K562 (cell line): ENCODE measurements at regions not wholly inside any gene's neighbourhood (a gene's known extent, or its start where the extent isn't known, plus 50 kb on each side); places are given as distances from the start of the nearest gene placed in this dataset.

Source experiments
- ATAC-seq: fragments of 200-7000 bp; cut with Tn5 transposase; 3 replicates; pipeline ENCODE4 v1.9.1; 2020; ENCODE audit warnings: moderate library complexity
- BruUV-seq: library from RNA; stranded (reverse); fragments of 400-500 nt; replicated peaks from 2 replicates; lab custom pipeline; 2021; lab: Mats Ljungman, UMichigan
- CTCF ChIA-PET: fragments of 300-600 bp; formaldehyde crosslinking; extraction: SDS; loops from one replicate; lab custom pipeline; 2021; ENCODE audit warnings: low intra/inter-chr PET ratio; lab: Yijun Ruan, JAX
- POLR2A ChIA-PET: fragments of 300-600, 350-650 bp; sonication (Branson Sonifier 250); formaldehyde crosslinking; extraction: SDS; loops from one replicate; lab custom pipeline; 2021; ENCODE audit warnings: antibody characterized with exemption, inconsistent platforms; lab: Yijun Ruan, JAX
- DNase-seq, 4 experiments: peaks; one replicate each; pipeline versions ENCODE4 v3.0.0 to v3.0.0-alpha.2; 2011 to 2018; ENCODE audit warnings: low spot score in 3 of 4, mixed read lengths in 3 of 4; ENCODE audit errors: extremely low read depth in 1 of 4
- FAIRE-seq: peaks from 2 replicates; lab custom pipeline; 2011; peaks lifted over from hg19 to GRCh38; lab: Jason Lieb, UNC
- H2AFZ ChIP-seq: 2 replicates; pipeline ENCODE4 v1.6.0; 2011; ENCODE audit warnings: low read depth, low read length, control low read depth, inconsistent platforms
- H3K27ac ChIP-seq: fragments of 200-600 bp; 3 replicates; pipeline ENCODE4 v1.8.0; 2011; ENCODE audit warnings: low read depth, mild to moderate bottlenecking, control low read depth, inconsistent platforms, low read length, moderate library complexity, mixed read lengths; ENCODE audit errors: extremely low read depth
- H3K27me3 ChIP-seq, 2 experiments: fragments of 300-600 bp in 1 of 2; 2 replicates in 1 of 2; 3 replicates in 1 of 2; pipeline versions ENCODE4 v1.6.0 to v1.8.0; 2011; ENCODE audit warnings: inconsistent platforms in 2 of 2, low read length in 2 of 2, mild to moderate bottlenecking in 1 of 2, mixed read lengths in 1 of 2, moderate library complexity in 1 of 2; ENCODE audit not compliant: control insufficient read depth in 2 of 2, insufficient read depth in 2 of 2
- H3K36me3 ChIP-seq: fragments of 300-600 bp; 3 replicates; pipeline ENCODE4 v1.8.0; 2011; ENCODE audit warnings: mild to moderate bottlenecking, low read length, inconsistent platforms; ENCODE audit not compliant: control insufficient read depth, insufficient read depth
- H3K4me1 ChIP-seq, 2 experiments: fragments of 200-600 bp in 1 of 2; replicated peaks in 1 of 2; 2 replicates in 1 of 2; 3 replicates in 1 of 2; pipeline versions ENCODE4 v1.5.1 to v1.8.0; 2011; ENCODE audit warnings: inconsistent platforms in 2 of 2, low read length in 2 of 2, mild to moderate bottlenecking in 1 of 2, mixed read lengths in 1 of 2, moderate library complexity in 1 of 2; ENCODE audit not compliant: control insufficient read depth in 2 of 2, insufficient read depth in 2 of 2
- H3K4me2 ChIP-seq: 2 replicates; pipeline ENCODE4 v1.6.1; 2011; ENCODE audit warnings: low read length, control low read depth, inconsistent platforms, mixed read lengths; ENCODE audit not compliant: insufficient read depth
- H3K4me3 ChIP-seq: fragments of 200-600 bp; sonication (generic), shearing (Covaris generic); 2 replicates; pipeline ENCODE4 v1.5.1; 2016; ENCODE audit warnings: control low read depth, inconsistent platforms
- H3K79me2 ChIP-seq: fragments of 200-600 bp; 3 replicates; pipeline ENCODE4 v1.8.0; 2011; ENCODE audit warnings: low read length, inconsistent platforms; ENCODE audit not compliant: control insufficient read depth, insufficient read depth
- H3K9ac ChIP-seq, 2 experiments: 2 replicates each; pipeline versions ENCODE4 v1.6.0 to v1.6.1; 2011; ENCODE audit warnings: low read depth in 2 of 2, low read length in 2 of 2, control low read depth in 1 of 2, inconsistent platforms in 1 of 2, mild to moderate bottlenecking in 1 of 2, mixed read lengths in 1 of 2; ENCODE audit not compliant: insufficient read depth in 1 of 2
- H3K9me1 ChIP-seq: one replicate; pipeline ENCODE4 v1.6.0; 2011; ENCODE audit warnings: inconsistent platforms, mild to moderate bottlenecking, low read length, moderate library complexity; ENCODE audit not compliant: control insufficient read depth, insufficient read depth
- H3K9me3 ChIP-seq: replicated peaks from 2 replicates; pipeline ENCODE4 v1.5.1; 2011; ENCODE audit warnings: low read depth, low read length, inconsistent platforms; ENCODE audit not compliant: control insufficient read depth, insufficient read depth
- H4K20me1 ChIP-seq: replicated peaks from 2 replicates; pipeline ENCODE4 v1.6.1; 2011; ENCODE audit warnings: low read length, inconsistent platforms, mixed read lengths; ENCODE audit not compliant: control insufficient read depth, insufficient read depth
- BRF2 ChIP-seq: IDR thresholded peaks from 3 replicates; pipeline ENCODE4 v1.6.1; 2011; ENCODE audit warnings: borderline replicate concordance, mild to moderate bottlenecking; ENCODE audit not compliant: insufficient read length, insufficient read depth
- FOXJ2 ChIP-seq: fragments of 200-800 bp; sonication (Bioruptor generic); IDR thresholded peaks from 2 replicates; pipeline ENCODE4 v1.6.1; 2016; ENCODE audit warnings: missing genetic modification characterization, missing compliant biosample characterization
- FOXP1 ChIP-seq: sonication (generic); formaldehyde crosslinking; IDR thresholded peaks from 2 replicates; pipeline ENCODE4 v1.8.0; 2022; ENCODE audit warnings: mild to moderate bottlenecking, missing genetic modification reagents
- MTF1 ChIP-seq: fragments of 250-450 bp; sonication (Bioruptor Pico); IDR thresholded peaks from 2 replicates; pipeline ENCODE4 v1.9.0; 2021; ENCODE audit warnings: moderate library complexity, mild to moderate bottlenecking, inconsistent platforms, borderline replicate concordance
- NFYB ChIP-seq: IDR thresholded peaks from 2 replicates; pipeline ENCODE4 v1.6.1; 2011; ENCODE audit warnings: mild to moderate bottlenecking, moderate library complexity; ENCODE audit not compliant: insufficient read length; ENCODE audit errors: extremely low read depth
- SMARCA5 ChIP-seq: fragments of 450-650 bp; IDR thresholded peaks from 2 replicates; pipeline ENCODE4 v1.6.1; 2016
- SRSF3 ChIP-seq: fragments of 200-400 bp; formaldehyde crosslinking; IDR thresholded peaks from 2 replicates; pipeline ENCODE4 v1.6.1; 2016; ENCODE audit warnings: mild to moderate bottlenecking, low read length, moderate library complexity; ENCODE audit not compliant: insufficient read depth
- TEAD4 ChIP-seq, 2 experiments: sonication (generic) in 1 of 2; formaldehyde crosslinking in 1 of 2; IDR thresholded peaks; 2 replicates each; pipeline versions ENCODE4 v1.6.1 to v1.8.0; 2012 to 2022; ENCODE audit warnings: borderline replicate concordance in 1 of 2, inconsistent platforms in 1 of 2, low read length in 1 of 2, mild to moderate bottlenecking in 1 of 2, missing genetic modification reagents in 1 of 2
- ZNF224 ChIP-seq: sonication (generic); formaldehyde crosslinking; IDR thresholded peaks from 2 replicates; pipeline ENCODE4 v1.8.0; 2022; ENCODE audit warnings: mild to moderate bottlenecking, missing genetic modification reagents
- ZNF445 ChIP-seq: fragments of 250-450 bp; sonication (Bioruptor Pico); IDR thresholded peaks from 2 replicates; pipeline ENCODE4 v1.4.0; 2020; ENCODE audit warnings: low read depth, mild to moderate bottlenecking, moderate library complexity
- ZNF551 ChIP-seq: fragments of 250-450 bp; sonication (Bioruptor Pico); IDR thresholded peaks from 2 replicates; pipeline ENCODE4 v1.5.0; 2021; ENCODE audit warnings: mild to moderate bottlenecking, moderate library complexity
- ZNF76 ChIP-seq: fragments of 250-450 bp; sonication (Bioruptor Pico); IDR thresholded peaks from 2 replicates; pipeline ENCODE4 v1.4.0; 2020; ENCODE audit warnings: mild to moderate bottlenecking, moderate library complexity, borderline replicate concordance
- WGBS: fragments of 100-300 bp; shearing (Covaris generic); methylation state at CpG from one replicate; pipeline ENCODE4 v1.1.6; 2016; ENCODE audit warnings: low coverage, mixed read lengths; ENCODE audit not compliant: insufficient coverage; ENCODE audit errors: missing lambda C conversion rate; 5-methylcytosine and 5-hydroxymethylcytosine counted together
- in situ Hi-C: fragments of 300-500 bp; cut with MboI; formaldehyde crosslinking; loops from 4 replicates; pipeline ENCODE4 v1.15.0; 2018; ENCODE audit warnings: inconsistent platforms, mixed read lengths
- intact Hi-C: fragments of 100-400 bp; cut with micrococcal nuclease; formaldehyde crosslinking; loops from 2 replicates; pipeline ENCODE4 v1.14.2; 2022

DNA sequence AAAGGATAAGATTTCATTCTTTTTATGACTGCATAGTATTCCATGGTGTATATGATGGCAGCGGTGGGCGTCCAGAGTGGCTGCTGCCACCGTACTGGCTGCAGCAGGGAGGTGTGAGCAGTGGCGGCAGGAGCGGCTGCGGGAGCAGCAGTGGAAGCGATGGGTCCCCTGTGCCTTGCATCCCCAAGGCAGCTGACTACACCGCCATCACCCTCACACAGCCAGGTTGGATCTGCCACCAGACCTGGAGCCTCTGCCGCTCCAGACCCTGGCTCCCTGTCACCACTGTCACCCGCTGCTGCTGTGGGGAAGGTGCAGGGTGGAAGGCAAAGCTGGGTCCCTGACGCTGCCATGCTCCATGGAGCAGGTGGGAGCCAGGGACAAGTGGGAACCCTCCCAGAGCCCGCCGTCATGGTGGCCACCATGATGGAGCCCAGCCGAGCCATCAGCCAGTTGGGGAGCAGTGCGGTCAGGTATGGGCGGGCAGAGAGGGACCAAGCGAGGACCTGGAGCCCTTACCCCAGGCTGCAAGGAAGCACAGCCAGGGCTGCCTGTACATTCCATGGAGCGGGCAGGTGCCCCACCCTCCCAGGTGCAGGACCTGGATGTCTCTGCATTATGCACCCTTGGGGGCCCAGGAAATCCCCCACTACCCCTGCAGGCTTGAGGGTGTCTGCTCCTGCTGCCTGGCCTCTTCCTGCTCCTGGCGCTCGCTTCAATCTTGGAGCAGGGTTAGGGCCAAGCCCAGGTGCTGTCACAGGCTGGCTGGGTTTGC is 226.1 kb downstream of the OTOR start:
- H2AFZ ChIP-seq, result no peak overlapping the region
- no peaks in the 10 kb centered on the region for H3K79me2 ChIP-seq
- CTCF ChIA-PET, result no interaction called here
- BruUV-seq, result no TSS peak
- intact Hi-C loops, result no loop called here
- no peak overlapping the region for H3K4me2 ChIP-seq
- FAIRE-seq, result no peak
- 0% methylated on average over 8 of the region's 20 CpGs for WGBS
- no peak overlapping the region for H3K4me3 ChIP-seq
- TF ChIP-seq SRSF3, result no peak
- no peak for TF ChIP-seq FOXP1 (CRISPR knock-in tag)
- no peak for TF ChIP-seq SMARCA5
- no peak for TF ChIP-seq NFYB
- no peak for TF ChIP-seq MTF1 (CRISPR knock-in tag)
- no peak for TF ChIP-seq ZNF76 (CRISPR knock-in tag)
- TF ChIP-seq BRF2, result no peak
- TF ChIP-seq FOXJ2 (tag), result no peak
- no peak for TF ChIP-seq ZNF224 (CRISPR knock-in tag)
- no peak for TF ChIP-seq ZNF445 (CRISPR knock-in tag)
- TF ChIP-seq TEAD4 (IDR thresholded peaks at IDR 0.05; ENCODE audit: low read length), result no peak
- TF ChIP-seq TEAD4 (CRISPR knock-in tag; IDR thresholded peaks at IDR 0.05; ENCODE audit: borderline replicate concordance), result no peak
- no peak for TF ChIP-seq ZNF551 (CRISPR knock-in tag)
- TF ChIP-seq, all 486 proteins: peak for 0
- Histone ChIP-seq H3K27me3 (no peaks in the 10 kb centered on the region), H3K9me3 (no peaks in the 10 kb centered on the region), H3K27ac (no peak overlapping the region), H4K20me1 (no peaks in the 10 kb centered on the region), H3K36me3 (no peaks in the 10 kb centered on the region), H3K9ac (no peak overlapping the region), H3K9me1 (no peaks in the 10 kb centered on the region), H3K4me1 (no peaks in the 10 kb centered on the region)
- DNase-seq, result no peak
- ATAC-seq, result no peak
- POLR2A ChIA-PET, result no interaction called here
- in situ Hi-C loops, result no loop called here
